Neural progenitor cell (in vitro differentiated cells): ENCODE measurements at regions not wholly inside any gene's neighbourhood (a gene's known extent, or its start where the extent isn't known, plus 50 kb on each side); places are given as distances from the start of the nearest gene placed in this dataset.

Source experiments
- DNase-seq: peaks from one replicate; pipeline ENCODE4 v3.0.0-alpha.2; 2016; ENCODE audit warnings: low spot score
- H2AFZ ChIP-seq: fragments of 200-600 bp; sonication (generic); replicated peaks from 2 replicates; pipeline ENCODE4 v1.6.1; 2016; ENCODE audit warnings: antibody characterized with exemption
- H3F3A ChIP-seq: fragments of 200-600 bp; sonication (generic); 2 replicates; pipeline ENCODE4 v1.6.1; 2016; ENCODE audit warnings: antibody characterized with exemption, low read depth
- H3K27ac ChIP-seq: fragments of 200-600 bp; sonication (generic); 2 replicates; pipeline ENCODE4 v1.5.1; 2016; ENCODE audit warnings: mild to moderate bottlenecking
- H3K27me3 ChIP-seq: fragments of 200-600 bp; sonication (generic); 2 replicates; pipeline ENCODE4 v1.6.1; 2016; ENCODE audit warnings: mild to moderate bottlenecking, moderate library complexity
- H3K36me3 ChIP-seq: fragments of 200-600 bp; sonication (generic); 2 replicates; pipeline ENCODE4 v1.5.1; 2016
- H3K4me1 ChIP-seq: fragments of 200-600 bp; sonication (generic); 2 replicates; pipeline ENCODE4 v1.6.1; 2016; ENCODE audit warnings: mixed run types
- H3K4me2 ChIP-seq: fragments of 200-600 bp; sonication (generic); 2 replicates; pipeline ENCODE4 v1.6.1; 2016
- H3K4me3 ChIP-seq: fragments of 200-600 bp; sonication (generic); 2 replicates; pipeline ENCODE4 v1.5.1; 2016
- H3K79me2 ChIP-seq: fragments of 200-600 bp; sonication (generic); 2 replicates; pipeline ENCODE4 v1.6.1; 2016; ENCODE audit warnings: low read depth
- H3K9ac ChIP-seq: fragments of 200-600 bp; sonication (generic); 2 replicates; pipeline ENCODE4 v1.6.1; 2016
- H3K9me3 ChIP-seq: fragments of 200-600 bp; sonication (generic); 2 replicates; pipeline ENCODE4 v1.5.1; 2016; ENCODE audit warnings: low read depth
- H4K20me1 ChIP-seq: fragments of 200-600 bp; sonication (generic); 2 replicates; pipeline ENCODE4 v1.6.1; 2016; ENCODE audit warnings: low read depth
- H3K27ac Mint-ChIP-seq: 3 replicates; pipeline ENCODE4 v1.8.0; 2021; ENCODE audit warnings: mixed read lengths
- H3K27me3 Mint-ChIP-seq: 2 replicates; pipeline ENCODE4 v1.8.0; 2022; ENCODE audit warnings: low read depth, mild to moderate bottlenecking, inconsistent platforms, moderate library complexity, mixed read lengths; ENCODE audit not compliant: insufficient read depth
- H3K36me3 Mint-ChIP-seq: 3 replicates; pipeline ENCODE4 v1.8.0; 2021; ENCODE audit warnings: mixed read lengths
- H3K4me1 Mint-ChIP-seq: 3 replicates; pipeline ENCODE4 v1.8.0; 2021; ENCODE audit warnings: mixed read lengths
- H3K4me3 Mint-ChIP-seq: 3 replicates; pipeline ENCODE4 v1.8.0; 2021; ENCODE audit warnings: mild to moderate bottlenecking, moderate library complexity, mixed read lengths
- H3K9me3 Mint-ChIP-seq: 3 replicates; pipeline ENCODE4 v1.8.0; 2020; ENCODE audit warnings: mixed read lengths
- CTCF ChIP-seq: fragments of 200-600 bp; sonication (generic); IDR thresholded peaks from 2 replicates; pipeline ENCODE4 v1.5.1; 2017; ENCODE audit warnings: antibody characterized with exemption, mild to moderate bottlenecking
- EZH2 ChIP-seq: fragments of 200-600 bp; sonication (generic); IDR thresholded peaks from 2 replicates; pipeline ENCODE4 v1.6.1; 2017; ENCODE audit warnings: antibody characterized with exemption, mild to moderate bottlenecking, moderate library complexity
- EZH2phosphoT487 ChIP-seq: fragments of 200-600 bp; sonication (generic); IDR thresholded peaks from 2 replicates; pipeline ENCODE4 v1.6.1; 2017; ENCODE audit warnings: antibody characterized with exemption

- Mint-ChIP-seq H3K27me3 (peaks cover 3% of the 10 kb centered on the region), H3K9me3 (peaks cover 3% of the 10 kb centered on the region), H3K4me1 (peaks cover 12% of the 10 kb centered on the region), H3K4me3 (no peak overlapping the region), H3K27ac (no peak overlapping the region), H3K36me3 (no peaks in the 10 kb centered on the region)
- Histone ChIP-seq H3K27me3 (no peaks in the 10 kb centered on the region), H3K79me2 (no peaks in the 10 kb centered on the region), H3K9ac (no peak overlapping the region), H4K20me1 (no peaks in the 10 kb centered on the region), H3K36me3 (no peaks in the 10 kb centered on the region), H3K27ac (no peak overlapping the region), H3K9me3 (no peaks in the 10 kb centered on the region), H3K4me2 (peak overlapping the region; percentile 35), H3K4me1 (peaks cover 11% of the 10 kb centered on the region), H3F3A (no peaks in the 10 kb centered on the region), H2AFZ (peak overlapping the region; percentile 61), H3K4me3 (no peak overlapping the region)
- DNase-seq: peak; percentile 60
- no peak for TF ChIP-seq EZH2
Measured at GRCh38 chr3:82977871-82978270, 1216.4 kb upstream of the GBE1 start.

GRCh38 chr3:82973791-82974190 is 1212.3 kb upstream of the GBE1 start:
- Histone ChIP-seq H3K4me2 (no peak overlapping the region), H3K9ac (no peak overlapping the region), H3K4me1 (peaks cover 11% of the 10 kb centered on the region), H4K20me1 (no peaks in the 10 kb centered on the region), H3K79me2 (no peaks in the 10 kb centered on the region), H3K9me3 (no peaks in the 10 kb centered on the region), H3K27ac (no peak overlapping the region), H2AFZ (no peak overlapping the region), H3K4me3 (no peak overlapping the region), H3F3A (no peaks in the 10 kb centered on the region), H3K36me3 (no peaks in the 10 kb centered on the region), H3K27me3 (no peaks in the 10 kb centered on the region)
- no peak for DNase-seq
- H3K36me3 Mint-ChIP-seq: no peaks in the 10 kb centered on the region
- peaks cover 12% of the 10 kb centered on the region for H3K4me1 Mint-ChIP-seq
- H3K4me3 Mint-ChIP-seq: no peak overlapping the region
- TF ChIP-seq EZH2phosphoT487: no peak
- TF ChIP-seq CTCF: no peak
- no peak for TF ChIP-seq EZH2
- H3K27me3 Mint-ChIP-seq: peaks cover 3% of the 10 kb centered on the region
- no peaks in the 10 kb centered on the region for H3K9me3 Mint-ChIP-seq
- H3K27ac Mint-ChIP-seq: no peak overlapping the region

GRCh38 chr3:82960379-82960778 is 1198.9 kb upstream of the GBE1 start:
- H4K20me1 ChIP-seq: no peaks in the 10 kb centered on the region
- Mint-ChIP-seq H3K4me3 (no peak overlapping the region), H3K4me1 (peaks cover 3% of the 10 kb centered on the region), H3K27ac (no peak overlapping the region), H3K36me3 (no peaks in the 10 kb centered on the region), H3K9me3 (no peaks in the 10 kb centered on the region), H3K27me3 (no peaks in the 10 kb centered on the region)
- no peak overlapping the region for H2AFZ ChIP-seq
- no peak overlapping the region for H3K4me2 ChIP-seq
- H3K79me2 ChIP-seq: no peaks in the 10 kb centered on the region
- no peaks in the 10 kb centered on the region for H3K36me3 ChIP-seq
- no peak overlapping the region for H3K4me3 ChIP-seq
- no peaks in the 10 kb centered on the region for H3K27me3 ChIP-seq
- no peak overlapping the region for H3K27ac ChIP-seq
- TF ChIP-seq CTCF (no peak), EZH2 (no peak), EZH2phosphoT487 (no peak)
- H3F3A ChIP-seq: no peaks in the 10 kb centered on the region
- DNase-seq: no peak
- H3K4me1 ChIP-seq: no peaks in the 10 kb centered on the region
- H3K9ac ChIP-seq: no peak overlapping the region
- H3K9me3 ChIP-seq: no peaks in the 10 kb centered on the region

- H4K20me1 ChIP-seq: no peaks in the 10 kb centered on the region
- no peaks in the 10 kb centered on the region for H3K36me3 Mint-ChIP-seq
- no peak overlapping the region for H3K27ac Mint-ChIP-seq
- H3F3A ChIP-seq: no peaks in the 10 kb centered on the region
- no peak overlapping the region for H3K4me2 ChIP-seq
- TF ChIP-seq CTCF (no peak), EZH2phosphoT487 (no peak), EZH2 (no peak)
- no peak overlapping the region for H2AFZ ChIP-seq
- H3K36me3 ChIP-seq: no peaks in the 10 kb centered on the region
- H3K9ac ChIP-seq: no peak overlapping the region
- H3K27ac ChIP-seq: no peak overlapping the region
- no peaks in the 10 kb centered on the region for H3K79me2 ChIP-seq
- H3K9me3 ChIP-seq: no peaks in the 10 kb centered on the region
- H3K9me3 Mint-ChIP-seq: peaks cover 4% of the 10 kb centered on the region
- H3K4me3 Mint-ChIP-seq: no peak overlapping the region
- no peak for DNase-seq
- no peaks in the 10 kb centered on the region for H3K4me1 ChIP-seq
- H3K4me3 ChIP-seq: no peak overlapping the region
- no peaks in the 10 kb centered on the region for H3K27me3 ChIP-seq
- H3K27me3 Mint-ChIP-seq: no peaks in the 10 kb centered on the region
- H3K4me1 Mint-ChIP-seq: peaks cover 2% of the 10 kb centered on the region
Measured at GRCh38 chr3:82957696-82958095, 1196.3 kb upstream of the GBE1 start.
